Hepatocyte (in vitro differentiated cells): ENCODE measurements at regions not wholly inside any gene's neighbourhood (a gene's known extent, or its start where the extent isn't known, plus 50 kb on each side); places are given as distances from the start of the nearest gene placed in this dataset.

Experiments
- CTCF ChIP-seq: fragments of 200-600 bp; sonication (generic); IDR thresholded peaks from 2 replicates; pipeline ENCODE4 v1.5.1; 2016; ENCODE audit warnings: antibody characterized with exemption, mild to moderate bottlenecking; ENCODE audit not compliant: poor library complexity
- EZH2 ChIP-seq: fragments of 200-600 bp; sonication (generic); IDR thresholded peaks from 2 replicates; pipeline ENCODE4 v1.6.1; 2016; ENCODE audit warnings: antibody characterized with exemption, mild to moderate bottlenecking, borderline replicate concordance
- EZH2phosphoT487 ChIP-seq: fragments of 200-600 bp; sonication (generic); IDR thresholded peaks from one replicate; pipeline ENCODE4 v1.6.1; 2018; ENCODE audit warnings: antibody characterized with exemption, mild to moderate bottlenecking, low read depth, moderate library complexity; ENCODE audit not compliant: unreplicated experiment, severe bottlenecking

GRCh38 chr3:82707035-82707434 lies 945.6 kb upstream of the GBE1 start:
- TF ChIP-seq CTCF (peak; percentile 8), EZH2phosphoT487 (no peak), EZH2 (no peak)
